AG09319 (cell line): ENCODE measurements at regions not wholly inside any gene's neighbourhood (a gene's known extent, or its start where the extent isn't known, plus 50 kb on each side); places are given as distances from the start of the nearest gene placed in this dataset.
"Not testable (repeated sequence)": the region's sequence is repeated elsewhere in the genome, so short reads cannot be mapped to it uniquely, and the experiment has no call there.

Experiments used
- DNase-seq: peaks from one replicate; pipeline ENCODE4 v3.0.0-alpha.2; 2010; ENCODE audit warnings: low read depth; ENCODE audit errors: extremely low read depth
- TF ChIP-seq, protein P1 (sequence below): IDR thresholded peaks from 2 replicates; pipeline ENCODE4 v1.5.1; 2011; ENCODE audit warnings: low read depth, mild to moderate bottlenecking, inconsistent platforms, low read length, moderate library complexity

DNA sequence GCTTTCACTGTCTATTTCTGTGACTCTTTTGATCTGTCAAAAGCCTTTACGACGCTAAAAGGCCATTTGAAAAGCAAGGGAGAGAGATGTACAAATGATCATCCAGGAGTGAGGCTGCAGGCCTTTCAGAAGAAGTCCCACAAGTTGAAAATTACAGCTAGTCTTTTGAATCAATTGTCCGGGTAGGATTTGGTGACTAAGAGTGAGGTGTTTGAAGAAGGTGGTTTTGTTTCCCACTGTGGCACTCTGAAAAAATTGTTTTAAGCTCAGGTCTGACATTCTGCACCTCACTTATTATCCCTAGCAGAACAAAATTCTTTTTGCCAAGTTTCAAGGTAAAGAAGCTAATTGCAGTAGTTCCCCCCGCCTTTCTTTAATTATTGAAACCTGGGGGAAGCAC is 50.8 kb upstream of the TMEM108 start:
- no peak for DNase-seq
- TF ChIP-seq, protein P1, sequence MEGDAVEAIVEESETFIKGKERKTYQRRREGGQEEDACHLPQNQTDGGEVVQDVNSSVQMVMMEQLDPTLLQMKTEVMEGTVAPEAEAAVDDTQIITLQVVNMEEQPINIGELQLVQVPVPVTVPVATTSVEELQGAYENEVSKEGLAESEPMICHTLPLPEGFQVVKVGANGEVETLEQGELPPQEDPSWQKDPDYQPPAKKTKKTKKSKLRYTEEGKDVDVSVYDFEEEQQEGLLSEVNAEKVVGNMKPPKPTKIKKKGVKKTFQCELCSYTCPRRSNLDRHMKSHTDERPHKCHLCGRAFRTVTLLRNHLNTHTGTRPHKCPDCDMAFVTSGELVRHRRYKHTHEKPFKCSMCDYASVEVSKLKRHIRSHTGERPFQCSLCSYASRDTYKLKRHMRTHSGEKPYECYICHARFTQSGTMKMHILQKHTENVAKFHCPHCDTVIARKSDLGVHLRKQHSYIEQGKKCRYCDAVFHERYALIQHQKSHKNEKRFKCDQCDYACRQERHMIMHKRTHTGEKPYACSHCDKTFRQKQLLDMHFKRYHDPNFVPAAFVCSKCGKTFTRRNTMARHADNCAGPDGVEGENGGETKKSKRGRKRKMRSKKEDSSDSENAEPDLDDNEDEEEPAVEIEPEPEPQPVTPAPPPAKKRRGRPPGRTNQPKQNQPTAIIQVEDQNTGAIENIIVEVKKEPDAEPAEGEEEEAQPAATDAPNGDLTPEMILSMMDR = no peak

DNA sequence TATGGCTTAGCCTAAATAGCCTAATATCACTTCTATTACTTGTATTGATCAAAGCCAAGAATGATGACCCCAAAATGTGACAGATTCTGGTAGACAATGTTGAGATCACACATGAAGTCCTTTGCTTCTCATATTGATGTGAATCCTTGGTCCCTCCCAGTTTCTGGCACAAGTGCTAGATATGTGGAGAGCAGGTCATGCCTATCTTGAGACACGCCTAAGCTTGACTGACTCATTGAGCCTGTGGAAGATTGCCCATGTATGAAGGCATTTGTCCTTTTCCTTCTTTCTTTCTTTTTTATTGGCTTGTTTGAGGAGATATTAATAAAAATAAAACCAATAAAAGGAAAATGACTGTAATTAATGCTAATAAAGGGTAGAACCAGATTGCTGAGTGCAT is 54.0 kb upstream of the TMEM108 start:
- TF ChIP-seq, protein P1 = no peak
- no peak for DNase-seq

DNA sequence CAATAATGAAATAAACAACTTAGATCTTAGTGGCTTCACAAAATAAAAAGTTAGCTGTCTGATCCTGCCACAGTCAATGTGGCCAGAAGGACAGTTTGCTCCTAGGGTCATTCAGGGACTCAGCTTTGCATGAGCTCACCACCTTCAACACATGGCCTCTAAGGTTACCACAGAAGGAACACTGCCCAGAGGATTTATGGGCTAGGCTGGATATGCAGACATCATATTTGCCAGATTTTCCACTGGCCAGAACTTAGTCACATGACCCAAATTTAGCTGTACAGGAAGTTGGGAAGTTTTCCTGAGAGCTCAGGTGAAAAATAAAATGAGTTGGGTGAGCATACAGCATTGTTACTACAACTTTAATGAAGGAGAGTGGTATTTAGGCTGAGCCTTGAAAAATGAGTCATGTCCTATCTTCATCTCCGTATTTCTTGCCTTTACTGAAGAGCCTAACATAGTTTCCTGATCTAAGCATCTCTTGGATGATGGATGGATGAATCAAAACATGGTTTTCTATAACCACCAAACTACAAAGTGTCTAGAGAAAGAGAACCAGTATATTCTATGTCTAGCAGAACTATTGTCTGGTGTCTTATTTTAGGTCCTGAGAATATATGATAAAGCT is 54.9 kb upstream of the TMEM108 start:
- TF ChIP-seq, protein P1 = no peak
- DNase-seq = no peak

DNA sequence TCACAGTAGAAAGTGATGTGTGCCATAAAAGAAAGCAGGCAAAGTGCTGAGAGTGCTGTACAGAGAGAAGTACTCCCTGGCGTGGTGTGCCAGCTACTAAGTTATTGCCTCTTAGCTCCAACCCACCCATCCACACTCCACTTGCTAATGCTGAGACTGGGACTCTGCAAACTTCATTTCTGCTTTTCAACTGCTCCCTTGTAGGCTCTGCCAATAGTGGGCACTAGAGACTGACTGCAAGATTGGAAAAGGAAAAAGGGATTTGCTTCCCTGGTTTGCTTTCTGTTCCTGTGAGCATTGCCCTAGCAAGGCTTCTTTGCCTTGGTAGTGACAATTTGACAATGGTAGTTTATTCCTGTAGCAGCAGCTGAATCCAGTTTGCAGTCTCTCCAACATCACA is 56.5 kb upstream of the TMEM108 start:
- no peak for DNase-seq
- TF ChIP-seq, protein P1 = no peak

DNA sequence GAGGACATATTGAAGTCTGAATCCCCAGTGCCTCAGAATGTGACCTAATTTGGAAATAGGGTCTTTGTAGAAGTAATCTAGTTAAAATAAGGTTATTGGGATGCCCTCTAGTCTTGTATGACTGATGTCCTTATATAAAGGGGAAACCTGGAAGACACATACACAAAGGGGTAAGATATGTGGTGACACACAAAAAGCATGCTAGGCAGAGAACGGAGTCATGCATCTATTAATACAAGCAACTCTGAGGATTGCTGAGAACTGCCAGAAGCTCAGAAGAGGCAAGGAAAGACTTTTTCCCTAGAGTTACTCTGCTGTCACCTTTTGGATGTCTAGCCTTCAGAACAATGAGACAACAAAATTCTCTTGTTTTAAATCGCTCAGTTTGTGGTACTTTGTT is 58.1 kb upstream of the TMEM108 start:
- no peak for DNase-seq
- TF ChIP-seq, protein P1 = no peak

DNA sequence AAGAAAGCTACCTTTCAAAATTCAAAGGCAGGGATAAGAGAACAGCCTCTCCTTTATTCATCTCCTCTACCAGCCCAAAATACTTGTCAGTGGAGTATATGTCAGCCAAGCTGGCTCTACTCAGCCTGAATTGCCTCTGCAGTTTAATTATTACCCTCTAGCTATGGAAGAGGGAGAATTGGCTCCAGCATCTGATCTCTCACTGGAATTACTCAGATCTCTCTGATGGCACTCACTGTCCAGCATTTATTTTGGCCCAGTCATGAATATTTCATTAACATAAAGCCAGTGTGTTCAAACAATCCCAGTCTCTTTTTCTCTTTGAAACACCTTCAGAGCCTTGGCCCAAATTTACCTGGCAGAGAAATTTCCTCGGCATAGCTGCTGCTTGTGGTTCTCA is 58.6 kb upstream of the TMEM108 start:
- DNase-seq = no peak
- TF ChIP-seq, protein P1 = no peak

DNA sequence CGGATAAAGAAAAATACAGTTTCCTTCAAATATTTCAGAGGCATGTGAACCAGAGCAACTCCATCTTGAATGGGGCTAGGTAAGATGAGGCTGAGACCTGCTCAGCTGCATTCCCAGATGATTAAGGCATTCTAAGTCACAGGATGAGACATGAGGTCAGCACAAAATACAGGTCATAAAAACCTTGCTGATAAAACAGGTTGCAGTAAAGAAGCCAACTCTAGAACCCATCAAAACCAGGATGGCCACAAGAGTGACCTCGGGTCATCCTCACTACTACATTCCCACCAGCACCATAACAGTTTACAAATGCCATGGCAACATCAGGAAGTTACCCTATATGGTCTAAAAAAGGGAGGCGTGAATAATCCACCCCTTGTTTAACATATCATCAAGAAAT is 59.2 kb upstream of the TMEM108 start:
- DNase-seq = not testable (repeated sequence)

DNA sequence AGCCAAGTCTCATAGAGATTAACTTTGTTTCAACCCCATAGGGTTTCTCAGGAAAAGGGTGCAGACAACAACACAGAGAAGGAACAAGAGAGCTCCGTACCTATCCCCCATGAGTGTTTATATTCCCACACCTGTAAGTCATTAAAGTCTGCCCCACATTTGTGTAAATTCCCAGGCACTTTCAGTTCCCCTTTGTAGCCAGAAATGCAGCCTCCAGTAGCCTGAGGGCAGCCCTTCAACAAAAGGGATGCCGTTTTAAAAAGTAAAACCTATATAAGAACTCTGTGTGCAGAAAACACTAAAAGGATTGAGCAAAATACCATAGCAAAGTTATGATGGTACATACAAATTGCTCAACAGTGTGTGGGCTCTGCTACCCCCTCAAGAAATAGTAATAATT is 59.7 kb upstream of the TMEM108 start:
- DNase-seq = no peak
- TF ChIP-seq, protein P1 = no peak
